ENCODE measurements at regions not wholly inside any gene's neighbourhood (a gene's known extent, or its start where the extent isn't known, plus 50 kb on each side); places are given as distances from the start of the nearest gene placed in this dataset.

GRCh38 chr14:36394593-36394992 lies 74.2 kb upstream of the MBIP start:
- no peaks in the 10 kb centered on the region for H3K36me3 ChIP-seq (ENCODE audit: control insufficient read depth in 2 of 2, insufficient read depth in 1 of 2, low read length in 2 of 2)
- ChIA-PET POLR2A (no interaction called here), CTCF (no interaction called here)
- H3K4me1 ChIP-seq (ENCODE audit: control insufficient read depth, insufficient read depth, low read length): no peaks in the 10 kb centered on the region
- H3K9me3 ChIP-seq (ENCODE audit: control insufficient read depth, insufficient read depth, low read depth, low read length): no peaks in the 10 kb centered on the region
- no peak overlapping the region for H3K4me3 ChIP-seq (ENCODE audit: low read depth, low read length)
- no peak for TF ChIP-seq ZNF366 (tag by site-specific recombination; conservative IDR thresholded peaks at IDR 0.05)
- no peak for TF ChIP-seq ZNF157 (tag by site-specific recombination; IDR thresholded peaks at IDR 0.05)
- no peak overlapping the region for H3K27ac ChIP-seq (ENCODE audit: extremely low read depth, low read depth, low read length)

GRCh38 chr14:36390718-36391117 lies 70.3 kb upstream of the MBIP start:
- Histone ChIP-seq H3K4me1 (ENCODE audit: control insufficient read depth, insufficient read depth, low read length) (no peaks in the 10 kb centered on the region), H3K4me3 (ENCODE audit: low read depth, low read length) (no peak overlapping the region), H3K9me3 (ENCODE audit: control insufficient read depth, insufficient read depth, low read depth, low read length) (no peaks in the 10 kb centered on the region), H3K36me3 (ENCODE audit: control insufficient read depth in 2 of 2, insufficient read depth in 1 of 2, low read length in 2 of 2) (no peaks in the 10 kb centered on the region), H3K27ac (ENCODE audit: extremely low read depth, low read depth, low read length) (no peak overlapping the region)
- ChIA-PET POLR2A (no interaction called here), CTCF (interaction anchor here (2.5 kb wide), 1 partner anchor 17 kb away, joined by 6 read pairs; no protein-coding TSS in a partner anchor)
- TF ChIP-seq ZNF623 (tag by site-specific recombination; IDR thresholded peaks at IDR 0.05) (no peak), ZNF791 (tag by site-specific recombination; IDR thresholded peaks at IDR 0.05) (no peak), ZFP37 (tag by site-specific recombination; IDR thresholded peaks at IDR 0.05) (no peak), ZNF596 (tag by site-specific recombination; IDR thresholded peaks at IDR 0.05) (no peak), ZNF394 (tag by site-specific recombination; IDR thresholded peaks at IDR 0.05; ENCODE audit: borderline replicate concordance) (no peak), ZNF157 (tag by site-specific recombination; IDR thresholded peaks at IDR 0.05) (no peak), WT1 (tag by site-specific recombination; IDR thresholded peaks at IDR 0.05) (no peak), ZNF704 (tag by site-specific recombination; IDR thresholded peaks at IDR 0.05) (no peak), KLF9 (tag by site-specific recombination; IDR thresholded peaks at IDR 0.05; ENCODE audit: low read depth) (no peak), ZNF324 (tag by site-specific recombination; IDR thresholded peaks at IDR 0.05) (no peak), ZNF514 (tag by site-specific recombination; IDR thresholded peaks at IDR 0.05) (no peak), HOXC10 (CRISPR knock-in tag; IDR thresholded peaks at IDR 0.05) (no peak)
- TF ChIP-seq, protein P1, sequence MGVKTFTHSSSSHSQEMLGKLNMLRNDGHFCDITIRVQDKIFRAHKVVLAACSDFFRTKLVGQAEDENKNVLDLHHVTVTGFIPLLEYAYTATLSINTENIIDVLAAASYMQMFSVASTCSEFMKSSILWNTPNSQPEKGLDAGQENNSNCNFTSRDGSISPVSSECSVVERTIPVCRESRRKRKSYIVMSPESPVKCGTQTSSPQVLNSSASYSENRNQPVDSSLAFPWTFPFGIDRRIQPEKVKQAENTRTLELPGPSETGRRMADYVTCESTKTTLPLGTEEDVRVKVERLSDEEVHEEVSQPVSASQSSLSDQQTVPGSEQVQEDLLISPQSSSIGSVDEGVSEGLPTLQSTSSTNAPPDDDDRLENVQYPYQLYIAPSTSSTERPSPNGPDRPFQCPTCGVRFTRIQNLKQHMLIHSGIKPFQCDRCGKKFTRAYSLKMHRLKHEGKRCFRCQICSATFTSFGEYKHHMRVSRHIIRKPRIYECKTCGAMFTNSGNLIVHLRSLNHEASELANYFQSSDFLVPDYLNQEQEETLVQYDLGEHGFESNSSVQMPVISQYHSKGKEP (tag by site-specific recombination; IDR thresholded peaks at IDR 0.05): no peak

DNA sequence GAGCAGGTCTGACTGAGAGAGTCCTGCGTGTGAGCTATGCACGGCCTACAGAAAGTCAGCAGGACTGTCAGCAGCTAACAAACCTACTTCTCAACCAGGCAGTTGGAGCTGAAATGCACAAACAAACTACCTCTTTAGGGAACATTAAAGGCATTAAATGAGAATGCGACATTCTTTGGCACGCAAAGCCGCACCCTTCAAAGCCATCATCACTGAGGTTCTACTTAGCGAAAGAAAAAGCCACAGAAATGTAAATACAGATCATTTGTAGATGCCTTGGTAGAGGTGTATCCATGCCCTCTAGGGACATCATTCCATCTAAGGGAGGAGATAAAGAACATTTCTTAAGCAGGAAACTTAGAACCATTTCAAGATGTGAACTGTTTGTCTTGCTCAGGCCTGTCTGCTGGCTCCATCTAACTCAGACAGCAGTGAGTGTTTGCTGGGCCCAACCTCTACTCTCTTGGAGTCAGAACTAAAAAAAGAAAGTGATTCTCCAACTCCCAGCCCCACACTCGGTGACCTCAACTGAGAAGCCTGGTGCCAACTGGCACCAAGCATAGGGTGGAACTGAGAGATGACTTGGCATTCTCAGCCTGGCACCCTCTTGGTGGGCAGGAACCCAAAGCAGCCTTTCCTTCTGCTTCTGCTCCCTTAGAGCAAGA lies 63.5 kb upstream of the MBIP start:
- Histone ChIP-seq H3K9me3 (ENCODE audit: control insufficient read depth, insufficient read depth, low read depth, low read length) (no peaks in the 10 kb centered on the region), H3K4me3 (ENCODE audit: low read depth, low read length) (no peak overlapping the region), H3K36me3 (ENCODE audit: control insufficient read depth in 2 of 2, insufficient read depth in 1 of 2, low read length in 2 of 2) (no peaks in the 10 kb centered on the region), H3K4me1 (ENCODE audit: control insufficient read depth, insufficient read depth, low read length) (no peaks in the 10 kb centered on the region), H3K27ac (ENCODE audit: extremely low read depth, low read depth, low read length) (no peak overlapping the region)
- TF ChIP-seq ZNF184 (tag by site-specific recombination; IDR thresholded peaks at IDR 0.05) (no peak), ZNF239 (tag by site-specific recombination; IDR thresholded peaks at IDR 0.05) (no peak), ZNF449 (tag by site-specific recombination; IDR thresholded peaks at IDR 0.05) (no peak), ZNF354C (tag by site-specific recombination; IDR thresholded peaks at IDR 0.05; ENCODE audit: borderline replicate concordance, low read depth) (no peak), ZNF560 (tag by site-specific recombination; IDR thresholded peaks at IDR 0.05; ENCODE audit: borderline replicate concordance) (no peak), ZBTB7A (tag by site-specific recombination; IDR thresholded peaks at IDR 0.05; ENCODE audit: low read depth) (no peak), BCL6B (tag by site-specific recombination; IDR thresholded peaks at IDR 0.05) (no peak), ZNF16 (tag by site-specific recombination; IDR thresholded peaks at IDR 0.05; ENCODE audit: low read depth) (no peak)
- TF ChIP-seq, protein P1 (tag by site-specific recombination; IDR thresholded peaks at IDR 0.05): no peak
- ChIA-PET CTCF (interaction anchor here (0.6 to 2.9 kb wide), 2 partner anchors 9 to 230 kb away, joined by 4 to 17 read pairs; no protein-coding TSS in a partner anchor), POLR2A (no interaction called here)

Data from HEK293 (cell line).